Lower leg skin (tissue), 3 donors: ENCODE measurements at regions not wholly inside any gene's neighbourhood (a gene's known extent, or its start where the extent isn't known, plus 50 kb on each side); places are given as distances from the start of the nearest gene placed in this dataset.

Experiments
- CTCF ChIP-seq, 3 donors: fragments of 450-650 bp; IDR thresholded peaks; one replicate each; pipeline ENCODE4 v1.5.1; 2016; ENCODE audit warnings: antibody characterized with exemption in 3 of 3, mild to moderate bottlenecking in 3 of 3, moderate library complexity in 2 of 3
- POLR2A ChIP-seq, 2 donors: fragments of 450-650 bp; IDR thresholded peaks; one replicate each; pipeline ENCODE4 v1.6.1; 2016 to 2017; ENCODE audit warnings: antibody characterized with exemption in 2 of 2, mild to moderate bottlenecking in 1 of 2, moderate library complexity in 1 of 2

GRCh38 chr4:111046811-111047210, 423.9 kb upstream of the PITX2 start:
- no peak for TF ChIP-seq POLR2A (IDR thresholded peaks at IDR 0.05)
- TF ChIP-seq CTCF (IDR thresholded peaks at IDR 0.05) = no peak
